ENCODE measurements at regions not wholly inside any gene's neighbourhood (a gene's known extent, or its start where the extent isn't known, plus 50 kb on each side); places are given as distances from the start of the nearest gene placed in this dataset.

DNA sequence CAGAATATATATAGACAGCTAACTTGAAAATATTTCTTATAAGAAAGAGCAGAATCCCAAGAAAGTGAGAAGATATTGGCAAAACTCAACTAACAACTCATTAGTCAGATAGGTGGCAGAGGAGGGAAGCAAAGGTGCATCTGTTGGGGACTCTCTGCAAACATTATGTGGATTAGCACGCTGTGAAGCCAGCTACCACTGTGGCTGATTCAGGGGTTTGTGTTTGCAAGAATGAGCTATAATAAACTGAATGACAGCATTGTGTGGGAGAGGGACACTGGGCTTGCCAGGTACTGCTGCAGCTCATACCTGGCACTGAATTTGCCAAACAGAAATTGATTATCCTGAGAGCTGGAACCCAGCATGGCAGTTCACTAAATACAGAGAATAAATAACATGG, 170.3 kb upstream of the MINDY3 start:
- Histone ChIP-seq H3K27ac (ENCODE audit: low read length) (no peak overlapping the region), H3K4me2 (ENCODE audit: low read length) (no peak overlapping the region), H4K20me1 (ENCODE audit: insufficient read depth) (no peaks in the 10 kb centered on the region), H3K9ac (ENCODE audit: low read length) (no peak overlapping the region), H3K4me3 (ENCODE audit: low read length) (no peak overlapping the region), H3K9me2 (ENCODE audit: insufficient read depth, low read length) (no peaks in the 10 kb centered on the region), H3K36me3 (ENCODE audit: insufficient read depth, low read length) (no peaks in the 10 kb centered on the region), H3F3A (ENCODE audit: insufficient read depth, low read length, poor library complexity, severe bottlenecking) (no peaks in the 10 kb centered on the region), H3K27me3 (ENCODE audit: insufficient read depth, low read depth, low read length) (no peaks in the 10 kb centered on the region), H3K9me3 (ENCODE audit: low read length) (no peaks in the 10 kb centered on the region), H2AFZ (ENCODE audit: low read depth, low read length) (no peak overlapping the region), H3K79me2 (replicated peaks; ENCODE audit: insufficient read depth, low read length) (no peaks in the 10 kb centered on the region)
- TF ChIP-seq SMC3 (conservative IDR thresholded peaks at IDR 0.05; ENCODE audit: poor library complexity), result no peak

- H3K4me2 ChIP-seq (ENCODE audit: low read length), result no peak overlapping the region
- no peaks in the 10 kb centered on the region for H3K9me2 ChIP-seq (ENCODE audit: insufficient read depth, low read length)
- H3K27ac ChIP-seq (ENCODE audit: low read length), result no peak overlapping the region
- TF ChIP-seq POLR2AphosphoS5 (IDR thresholded peaks at IDR 0.05) (no peak), TAF1 (IDR thresholded peaks at IDR 0.05; ENCODE audit: low read depth) (no peak), MXI1 (conservative IDR thresholded peaks at IDR 0.05; ENCODE audit: poor library complexity, severe bottlenecking) (no peak), EP300 (conservative IDR thresholded peaks at IDR 0.05; ENCODE audit: poor library complexity, severe bottlenecking) (no peak), SMC3 (conservative IDR thresholded peaks at IDR 0.05; ENCODE audit: poor library complexity) (no peak), EZH2 (IDR thresholded peaks at IDR 0.05; ENCODE audit: borderline replicate concordance, insufficient read depth, low read length, poor library complexity, severe bottlenecking) (no peak), RAD21 (conservative IDR thresholded peaks at IDR 0.05) (no peak), CTCF (IDR thresholded peaks at IDR 0.05; ENCODE audit: poor library complexity, severe bottlenecking) (no peak)
- TF ChIP-seq, protein P1, sequence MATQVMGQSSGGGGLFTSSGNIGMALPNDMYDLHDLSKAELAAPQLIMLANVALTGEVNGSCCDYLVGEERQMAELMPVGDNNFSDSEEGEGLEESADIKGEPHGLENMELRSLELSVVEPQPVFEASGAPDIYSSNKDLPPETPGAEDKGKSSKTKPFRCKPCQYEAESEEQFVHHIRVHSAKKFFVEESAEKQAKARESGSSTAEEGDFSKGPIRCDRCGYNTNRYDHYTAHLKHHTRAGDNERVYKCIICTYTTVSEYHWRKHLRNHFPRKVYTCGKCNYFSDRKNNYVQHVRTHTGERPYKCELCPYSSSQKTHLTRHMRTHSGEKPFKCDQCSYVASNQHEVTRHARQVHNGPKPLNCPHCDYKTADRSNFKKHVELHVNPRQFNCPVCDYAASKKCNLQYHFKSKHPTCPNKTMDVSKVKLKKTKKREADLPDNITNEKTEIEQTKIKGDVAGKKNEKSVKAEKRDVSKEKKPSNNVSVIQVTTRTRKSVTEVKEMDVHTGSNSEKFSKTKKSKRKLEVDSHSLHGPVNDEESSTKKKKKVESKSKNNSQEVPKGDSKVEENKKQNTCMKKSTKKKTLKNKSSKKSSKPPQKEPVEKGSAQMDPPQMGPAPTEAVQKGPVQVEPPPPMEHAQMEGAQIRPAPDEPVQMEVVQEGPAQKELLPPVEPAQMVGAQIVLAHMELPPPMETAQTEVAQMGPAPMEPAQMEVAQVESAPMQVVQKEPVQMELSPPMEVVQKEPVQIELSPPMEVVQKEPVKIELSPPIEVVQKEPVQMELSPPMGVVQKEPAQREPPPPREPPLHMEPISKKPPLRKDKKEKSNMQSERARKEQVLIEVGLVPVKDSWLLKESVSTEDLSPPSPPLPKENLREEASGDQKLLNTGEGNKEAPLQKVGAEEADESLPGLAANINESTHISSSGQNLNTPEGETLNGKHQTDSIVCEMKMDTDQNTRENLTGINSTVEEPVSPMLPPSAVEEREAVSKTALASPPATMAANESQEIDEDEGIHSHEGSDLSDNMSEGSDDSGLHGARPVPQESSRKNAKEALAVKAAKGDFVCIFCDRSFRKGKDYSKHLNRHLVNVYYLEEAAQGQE (IDR thresholded peaks at IDR 0.05; ENCODE audit: borderline replicate concordance), result no peak
- no peaks in the 10 kb centered on the region for H4K20me1 ChIP-seq (ENCODE audit: insufficient read depth)
- no peaks in the 10 kb centered on the region for H3K36me3 ChIP-seq (ENCODE audit: insufficient read depth, low read length)
- H3K79me2 ChIP-seq (replicated peaks; ENCODE audit: insufficient read depth, low read length), result no peaks in the 10 kb centered on the region
- H3K9me3 ChIP-seq (ENCODE audit: low read length), result no peaks in the 10 kb centered on the region
- H3F3A ChIP-seq (ENCODE audit: insufficient read depth, low read length, poor library complexity, severe bottlenecking), result no peaks in the 10 kb centered on the region
- H3K4me3 ChIP-seq (ENCODE audit: low read length), result no peak overlapping the region
- no peak overlapping the region for H2AFZ ChIP-seq (ENCODE audit: low read depth, low read length)
- H3K9ac ChIP-seq (ENCODE audit: low read length), result no peak overlapping the region
- H3K27me3 ChIP-seq (ENCODE audit: insufficient read depth, low read depth, low read length), result no peaks in the 10 kb centered on the region
These were observed 188.7 kb upstream of the MINDY3 start for GRCh38 chr10:16049050-16049449.

GRCh38 chr10:16049782-16050181, 189.5 kb upstream of the MINDY3 start:
- H3K27me3 ChIP-seq (ENCODE audit: insufficient read depth, low read depth, low read length), result no peaks in the 10 kb centered on the region
- TF ChIP-seq TAF1 (IDR thresholded peaks at IDR 0.05; ENCODE audit: low read depth) (no peak), CTCF (IDR thresholded peaks at IDR 0.05; ENCODE audit: poor library complexity, severe bottlenecking) (no peak), EZH2 (IDR thresholded peaks at IDR 0.05; ENCODE audit: borderline replicate concordance, insufficient read depth, low read length, poor library complexity, severe bottlenecking) (no peak)
- H3K4me3 ChIP-seq (ENCODE audit: low read length), result no peak overlapping the region
- H3K27ac ChIP-seq (ENCODE audit: low read length), result no peak overlapping the region
- no peak overlapping the region for H3K9ac ChIP-seq (ENCODE audit: low read length)
- no peaks in the 10 kb centered on the region for H3K9me2 ChIP-seq (ENCODE audit: insufficient read depth, low read length)
- H2AFZ ChIP-seq (ENCODE audit: low read depth, low read length), result no peak overlapping the region
- H3F3A ChIP-seq (ENCODE audit: insufficient read depth, low read length, poor library complexity, severe bottlenecking), result no peaks in the 10 kb centered on the region
- H3K36me3 ChIP-seq (ENCODE audit: insufficient read depth, low read length), result no peaks in the 10 kb centered on the region
- H3K4me2 ChIP-seq (ENCODE audit: low read length), result no peak overlapping the region
- H3K9me3 ChIP-seq (ENCODE audit: low read length), result no peaks in the 10 kb centered on the region
- no peaks in the 10 kb centered on the region for H4K20me1 ChIP-seq (ENCODE audit: insufficient read depth)
- H3K79me2 ChIP-seq (replicated peaks; ENCODE audit: insufficient read depth, low read length), result no peaks in the 10 kb centered on the region
